A673 (cell line): ENCODE measurements at regions not wholly inside any gene's neighbourhood (a gene's known extent, or its start where the extent isn't known, plus 50 kb on each side); places are given as distances from the start of the nearest gene placed in this dataset.

Experiments used
- BruUV-seq: library from RNA; stranded (reverse); fragments of 400-500 nt; replicated peaks from 2 replicates; lab custom pipeline; 2021; lab: Mats Ljungman, UMichigan
- CTCF ChIA-PET: fragments of 300-600 bp; sonication (Branson Sonifier 250); formaldehyde crosslinking; loops from one replicate; lab custom pipeline; 2022; ENCODE audit warnings: antibody characterized with exemption; lab: Charles Lee
- POLR2A ChIA-PET: fragments of 300-600 bp; sonication (Branson Sonifier 250); formaldehyde crosslinking; loops from one replicate; lab custom pipeline; 2022; ENCODE audit warnings: antibody characterized with exemption; ENCODE audit not compliant: low non-redundant PET; lab: Charles Lee
- DNase-seq: peaks from one replicate; pipeline ENCODE4 v3.0.0-alpha.2; 2015; ENCODE audit warnings: low spot score
- H3K27ac ChIP-seq: fragments of 200-600 bp; sonication (generic); 2 replicates; pipeline ENCODE4 v1.5.1; 2016; ENCODE audit warnings: mixed run types, low read depth, mild to moderate bottlenecking, mixed read lengths, antibody characterized with exemption, low read length; ENCODE audit not compliant: poor library complexity, severe bottlenecking
- H3K27me3 ChIP-seq: fragments of 200-600 bp; sonication (generic); replicated peaks from 2 replicates; pipeline ENCODE4 v1.6.1; 2017; ENCODE audit warnings: mixed run types, low read depth, mild to moderate bottlenecking, mixed read lengths, antibody characterized with exemption, low read length; ENCODE audit not compliant: insufficient read depth, poor library complexity
- H3K36me3 ChIP-seq: fragments of 200-600 bp; sonication (generic); 2 replicates; pipeline ENCODE4 v1.6.1; 2016; ENCODE audit warnings: mixed run types, mild to moderate bottlenecking, mixed read lengths, antibody characterized with exemption, low read length; ENCODE audit not compliant: insufficient read depth, poor library complexity, severe bottlenecking
- H3K4me1 ChIP-seq: fragments of 200-600 bp; sonication (generic); 2 replicates; pipeline ENCODE4 v1.6.1; 2017; ENCODE audit warnings: mixed run types, mild to moderate bottlenecking, mixed read lengths, antibody characterized with exemption, low read length; ENCODE audit not compliant: insufficient read depth, poor library complexity, severe bottlenecking
- H3K4me3 ChIP-seq: fragments of 200-600 bp; sonication (generic); 2 replicates; pipeline ENCODE4 v1.5.1; 2016; ENCODE audit warnings: low read depth, mixed run types, mild to moderate bottlenecking, mixed read lengths, low read length; ENCODE audit not compliant: poor library complexity, severe bottlenecking
- H3K9me3 ChIP-seq: fragments of 200-600 bp; sonication (generic); 2 replicates; pipeline ENCODE4 v1.6.1; 2016; ENCODE audit warnings: mixed run types, low read depth, mild to moderate bottlenecking, mixed read lengths, antibody characterized with exemption, low read length; ENCODE audit not compliant: poor library complexity, severe bottlenecking
- EZH2 ChIP-seq: fragments of 200-600 bp; sonication (generic); IDR thresholded peaks from 2 replicates; pipeline ENCODE4 v1.6.1; 2017; ENCODE audit warnings: borderline replicate concordance, low read depth, mild to moderate bottlenecking, mixed read lengths, antibody characterized with exemption, low read length; ENCODE audit not compliant: poor library complexity, severe bottlenecking
- intact Hi-C: fragments of 100-400 bp; cut with micrococcal nuclease; formaldehyde crosslinking; loops from one replicate; pipeline ENCODE4 v1.10.0; 2022; ENCODE audit not compliant: unreplicated experiment
- TF ChIP-seq, protein P1 (sequence below): fragments of 300-800, 200-600 bp; sonication (generic); conservative IDR thresholded peaks from 2 replicates; pipeline ENCODE4 v1.5.1; 2017; ENCODE audit warnings: low read depth, mild to moderate bottlenecking, antibody characterized with exemption, low read length, moderate library complexity, mixed read lengths

DNA sequence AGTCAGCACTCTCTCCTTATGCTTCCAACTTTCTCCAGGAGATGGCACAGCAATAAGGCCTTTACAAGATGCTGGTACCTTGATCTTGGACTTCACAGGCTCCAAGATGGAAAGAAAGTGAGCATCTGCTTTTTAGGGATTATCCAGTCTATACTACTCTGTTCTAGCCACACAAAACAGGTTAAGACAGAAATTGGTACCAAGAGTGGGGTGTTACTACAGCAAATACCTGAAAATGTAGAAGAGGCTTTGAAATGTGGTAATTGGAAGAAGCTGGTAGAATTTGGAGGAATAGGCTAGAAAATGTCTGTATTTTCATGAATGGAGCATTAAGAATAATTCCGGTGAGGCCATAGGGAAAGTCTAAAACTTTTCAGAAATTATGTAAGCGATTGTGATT lies 484.8 kb upstream of the GRIA1 start:
- BruUV-seq = no TSS peak
- TF ChIP-seq, protein P1, sequence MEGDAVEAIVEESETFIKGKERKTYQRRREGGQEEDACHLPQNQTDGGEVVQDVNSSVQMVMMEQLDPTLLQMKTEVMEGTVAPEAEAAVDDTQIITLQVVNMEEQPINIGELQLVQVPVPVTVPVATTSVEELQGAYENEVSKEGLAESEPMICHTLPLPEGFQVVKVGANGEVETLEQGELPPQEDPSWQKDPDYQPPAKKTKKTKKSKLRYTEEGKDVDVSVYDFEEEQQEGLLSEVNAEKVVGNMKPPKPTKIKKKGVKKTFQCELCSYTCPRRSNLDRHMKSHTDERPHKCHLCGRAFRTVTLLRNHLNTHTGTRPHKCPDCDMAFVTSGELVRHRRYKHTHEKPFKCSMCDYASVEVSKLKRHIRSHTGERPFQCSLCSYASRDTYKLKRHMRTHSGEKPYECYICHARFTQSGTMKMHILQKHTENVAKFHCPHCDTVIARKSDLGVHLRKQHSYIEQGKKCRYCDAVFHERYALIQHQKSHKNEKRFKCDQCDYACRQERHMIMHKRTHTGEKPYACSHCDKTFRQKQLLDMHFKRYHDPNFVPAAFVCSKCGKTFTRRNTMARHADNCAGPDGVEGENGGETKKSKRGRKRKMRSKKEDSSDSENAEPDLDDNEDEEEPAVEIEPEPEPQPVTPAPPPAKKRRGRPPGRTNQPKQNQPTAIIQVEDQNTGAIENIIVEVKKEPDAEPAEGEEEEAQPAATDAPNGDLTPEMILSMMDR = no peak
- no peak for TF ChIP-seq EZH2
- H3K27me3 ChIP-seq = no peaks in the 10 kb centered on the region
- ChIA-PET POLR2A (no interaction called here), CTCF (interaction anchor here (0.6 kb wide), 1 partner anchor 329 kb away, joined by 4 read pairs; no protein-coding TSS in a partner anchor)
- no peaks in the 10 kb centered on the region for H3K4me1 ChIP-seq
- DNase-seq = no peak
- intact Hi-C loops = no loop called here
- no peaks in the 10 kb centered on the region for H3K36me3 ChIP-seq
- no peaks in the 10 kb centered on the region for H3K9me3 ChIP-seq
- no peak overlapping the region for H3K27ac ChIP-seq
- no peak overlapping the region for H3K4me3 ChIP-seq

DNA sequence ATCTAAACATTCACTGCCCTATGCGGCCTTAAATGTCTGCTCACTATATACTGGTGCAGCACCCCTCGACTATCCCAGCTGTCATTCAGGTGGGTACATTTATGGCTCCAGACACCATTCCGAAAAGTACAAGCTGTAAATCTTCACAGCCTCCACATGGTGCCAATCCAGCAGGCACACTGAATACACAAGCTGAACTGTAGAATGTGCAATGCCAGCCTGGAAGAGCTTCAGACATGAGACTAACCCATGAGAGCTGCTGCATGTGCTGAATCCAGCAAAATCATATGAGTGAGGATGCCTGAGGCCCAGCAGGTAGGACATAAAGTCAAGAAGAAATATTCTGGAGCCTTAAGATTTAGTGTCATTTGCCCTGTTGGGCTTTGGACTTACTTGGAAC lies 483.8 kb upstream of the GRIA1 start:
- no peak overlapping the region for H3K4me3 ChIP-seq
- no peak overlapping the region for H3K27ac ChIP-seq
- H3K27me3 ChIP-seq = no peaks in the 10 kb centered on the region
- no TSS peak for BruUV-seq
- H3K9me3 ChIP-seq = no peaks in the 10 kb centered on the region
- intact Hi-C loops = no loop called here
- no peaks in the 10 kb centered on the region for H3K36me3 ChIP-seq
- TF ChIP-seq EZH2 = no peak
- TF ChIP-seq, protein P1 = no peak
- POLR2A ChIA-PET = no interaction called here
- CTCF ChIA-PET = no interaction called here
- H3K4me1 ChIP-seq = no peaks in the 10 kb centered on the region
- no peak for DNase-seq

DNA sequence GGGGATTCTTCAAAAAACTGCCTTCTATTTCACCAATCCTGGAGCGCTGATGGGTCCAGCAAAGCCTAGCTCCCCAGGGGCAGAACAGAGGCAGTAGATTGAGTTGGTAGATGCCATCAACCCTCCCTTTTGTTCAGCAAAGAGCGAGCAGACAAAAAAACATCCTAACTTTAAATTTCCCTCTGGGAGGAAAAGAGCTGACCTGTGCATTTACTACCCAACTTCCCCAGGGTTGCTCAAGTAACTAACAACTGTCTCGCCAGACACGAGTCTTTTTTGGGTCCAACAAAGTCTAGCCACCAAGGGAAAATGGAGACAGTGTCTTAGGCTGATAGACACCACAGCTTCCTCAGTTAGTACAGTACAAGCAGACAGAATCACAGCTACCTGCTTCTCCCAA lies 476.3 kb upstream of the GRIA1 start:
- Histone ChIP-seq H3K9me3 (no peaks in the 10 kb centered on the region), H3K27ac (no peak overlapping the region), H3K27me3 (no peaks in the 10 kb centered on the region), H3K4me3 (no peak overlapping the region), H3K4me1 (no peaks in the 10 kb centered on the region), H3K36me3 (no peaks in the 10 kb centered on the region)
- intact Hi-C loops = no loop called here
- ChIA-PET POLR2A (no interaction called here), CTCF (no interaction called here)
- TF ChIP-seq, protein P1 = no peak
- no peak for TF ChIP-seq EZH2
- DNase-seq = no peak
- no TSS peak for BruUV-seq
